Stomach (tissue), 4 donors: ENCODE measurements at regions not wholly inside any gene's neighbourhood (a gene's known extent, or its start where the extent isn't known, plus 50 kb on each side); places are given as distances from the start of the nearest gene placed in this dataset.

Source experiments
- POLR2A ChIP-seq, 4 donors: fragments of 450-650 bp; IDR thresholded peaks; one replicate each; pipeline ENCODE4 v1.6.1; 2016; ENCODE audit warnings: antibody characterized with exemption in 4 of 4, control low read depth in 2 of 4, mild to moderate bottlenecking in 1 of 4, moderate library complexity in 1 of 4
- TF ChIP-seq, protein P1 (sequence below), 7 experiments: fragments of 450-650 bp in 4 of 7; fragments of 200-600 bp in 3 of 7; sonication (generic) in 3 of 7; IDR thresholded peaks; one replicate each; pipeline ENCODE4 v1.5.1; 2016 to 2019; ENCODE audit warnings: antibody characterized with exemption in 7 of 7, control low read depth in 2 of 7, mild to moderate bottlenecking in 1 of 7

DNA sequence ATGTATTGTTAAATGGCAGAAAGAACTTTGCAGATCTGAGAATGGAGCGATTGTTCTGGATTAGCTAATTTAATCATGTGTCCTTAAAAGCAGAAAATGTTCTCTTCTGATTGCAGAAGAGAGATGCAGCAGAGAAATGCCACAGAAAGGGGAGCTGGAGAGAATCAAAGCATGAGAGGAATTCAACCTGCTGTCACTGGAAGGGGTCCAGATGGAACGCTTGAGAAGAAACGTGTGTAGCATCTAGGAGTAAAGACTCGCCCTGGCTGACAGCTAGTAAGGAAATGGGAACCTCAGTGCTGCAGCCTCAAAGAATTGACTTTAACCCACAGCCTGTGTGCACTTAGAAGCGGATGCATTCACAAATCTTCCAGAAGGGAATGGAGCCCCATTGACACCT, 502.8 kb downstream of the KLF12 start:
- TF ChIP-seq, protein P1, sequence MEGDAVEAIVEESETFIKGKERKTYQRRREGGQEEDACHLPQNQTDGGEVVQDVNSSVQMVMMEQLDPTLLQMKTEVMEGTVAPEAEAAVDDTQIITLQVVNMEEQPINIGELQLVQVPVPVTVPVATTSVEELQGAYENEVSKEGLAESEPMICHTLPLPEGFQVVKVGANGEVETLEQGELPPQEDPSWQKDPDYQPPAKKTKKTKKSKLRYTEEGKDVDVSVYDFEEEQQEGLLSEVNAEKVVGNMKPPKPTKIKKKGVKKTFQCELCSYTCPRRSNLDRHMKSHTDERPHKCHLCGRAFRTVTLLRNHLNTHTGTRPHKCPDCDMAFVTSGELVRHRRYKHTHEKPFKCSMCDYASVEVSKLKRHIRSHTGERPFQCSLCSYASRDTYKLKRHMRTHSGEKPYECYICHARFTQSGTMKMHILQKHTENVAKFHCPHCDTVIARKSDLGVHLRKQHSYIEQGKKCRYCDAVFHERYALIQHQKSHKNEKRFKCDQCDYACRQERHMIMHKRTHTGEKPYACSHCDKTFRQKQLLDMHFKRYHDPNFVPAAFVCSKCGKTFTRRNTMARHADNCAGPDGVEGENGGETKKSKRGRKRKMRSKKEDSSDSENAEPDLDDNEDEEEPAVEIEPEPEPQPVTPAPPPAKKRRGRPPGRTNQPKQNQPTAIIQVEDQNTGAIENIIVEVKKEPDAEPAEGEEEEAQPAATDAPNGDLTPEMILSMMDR (IDR thresholded peaks at IDR 0.05), result no peak
- no peak for TF ChIP-seq POLR2A (IDR thresholded peaks at IDR 0.05)
